Pancreas (tissue), 10 donors: ENCODE measurements at regions not wholly inside any gene's neighbourhood (a gene's known extent, or its start where the extent isn't known, plus 50 kb on each side); places are given as distances from the start of the nearest gene placed in this dataset.
A peak's percentile ranks its signal among the peaks of the same experiment; 100 is the strongest.

Source experiments
- ATAC-seq, 4 donors: fragments of 200-7000 bp; cut with Tn5 transposase; one replicate each; pipeline versions ENCODE4 v1.8.0 to v1.9.1; 2020; ENCODE audit warnings: mild to moderate bottlenecking in 4 of 4, moderate library complexity in 4 of 4
- DNase-seq, 6 donors: peaks; one replicate each; pipeline ENCODE4 v3.0.0-alpha.2; 2020
- FAIRE-seq: peaks from 2 replicates; lab custom pipeline; 2012; peaks lifted over from hg19 to GRCh38; lab: Jason Lieb, UNC
- H3K27ac ChIP-seq, 4 donors: fragments of 200-600 bp; sonication (generic); 1 replicate in 3 of 4; 2 replicates in 1 of 4; pipeline versions ENCODE4 v1.5.0 to v1.8.0; 2020
- H3K27me3 ChIP-seq, 4 donors: fragments of 200-600 bp; one replicate each; pipeline ENCODE4 v1.8.0; 2021
- H3K36me3 ChIP-seq, 3 donors: fragments of 200-600 bp; sonication (generic) in 1 of 3; one replicate each; pipeline versions ENCODE4 v1.5.0 to v1.8.0; 2020 to 2021
- H3K4me1 ChIP-seq, 3 donors: fragments of 200-600 bp; one replicate each; pipeline ENCODE4 v1.8.0; 2021
- H3K4me3 ChIP-seq, 4 donors: fragments of 200-600 bp; sonication (generic) in 2 of 4; one replicate each; pipeline versions ENCODE4 v1.5.0 to v1.8.0; 2020 to 2021
- H3K9me3 ChIP-seq, 4 donors: fragments of 200-600 bp; one replicate each; pipeline ENCODE4 v1.8.0; 2021
- WGBS, 2 donors: extraction: QIAGEN DNeasy Blood & Tissue Kit; methylation state at CpG; one replicate each; pipeline ENCODE4 v1.1.7; 2013; 5-methylcytosine and 5-hydroxymethylcytosine counted together
- intact Hi-C, 3 donors: fragments of 100-400 bp; cut with DNase I; formaldehyde crosslinking; loops; one replicate each; pipeline versions ENCODE4 v1.11.1 to v1.14.2; 2022
- TF ChIP-seq, protein P1 (sequence below), 4 donors: fragments of 200-600 bp; sonication (generic) in 3 of 4; IDR thresholded peaks; one replicate each; pipeline versions ENCODE4 v1.5.0 to v1.8.0; 2021; ENCODE audit warnings: antibody characterized with exemption in 4 of 4
- donor health status: healthy with polysubstance abuse.
- donor health status: DM: no; HTN: no; CAD: no; lungs with moderate emphysema.
- donor health status: DM: no; HTN: no; CAD: no.
- donor health status: control.
- donor health status: control.
- donor health status: Bipolar disorder and iron deficiency.
- donor health status: DM: yes; HTN: yes; CAD: no.
- donor health status: DM: no; HTN: no; CAD: no.
- donor health status: DM: no; HTN: no; CAD: no.
- donor health status: DM: yes; HTN: yes; CAD: no.

- no peak for FAIRE-seq
- DNase-seq, result no peak
- Histone ChIP-seq H3K4me3 (no peak overlapping the region), H3K27ac (no peak overlapping the region), H3K27me3 (no peaks in the 10 kb centered on the region), H3K36me3 (no peaks in the 10 kb centered on the region), H3K4me1 (no peaks in the 10 kb centered on the region), H3K9me3 (no peaks in the 10 kb centered on the region)
- peak in 2 of 4 donors; percentile 48 to 55 for ATAC-seq
- WGBS, 2 donors, result 31 to 33% methylated on average over 3 of the region's 3 CpGs
- TF ChIP-seq, protein P1, sequence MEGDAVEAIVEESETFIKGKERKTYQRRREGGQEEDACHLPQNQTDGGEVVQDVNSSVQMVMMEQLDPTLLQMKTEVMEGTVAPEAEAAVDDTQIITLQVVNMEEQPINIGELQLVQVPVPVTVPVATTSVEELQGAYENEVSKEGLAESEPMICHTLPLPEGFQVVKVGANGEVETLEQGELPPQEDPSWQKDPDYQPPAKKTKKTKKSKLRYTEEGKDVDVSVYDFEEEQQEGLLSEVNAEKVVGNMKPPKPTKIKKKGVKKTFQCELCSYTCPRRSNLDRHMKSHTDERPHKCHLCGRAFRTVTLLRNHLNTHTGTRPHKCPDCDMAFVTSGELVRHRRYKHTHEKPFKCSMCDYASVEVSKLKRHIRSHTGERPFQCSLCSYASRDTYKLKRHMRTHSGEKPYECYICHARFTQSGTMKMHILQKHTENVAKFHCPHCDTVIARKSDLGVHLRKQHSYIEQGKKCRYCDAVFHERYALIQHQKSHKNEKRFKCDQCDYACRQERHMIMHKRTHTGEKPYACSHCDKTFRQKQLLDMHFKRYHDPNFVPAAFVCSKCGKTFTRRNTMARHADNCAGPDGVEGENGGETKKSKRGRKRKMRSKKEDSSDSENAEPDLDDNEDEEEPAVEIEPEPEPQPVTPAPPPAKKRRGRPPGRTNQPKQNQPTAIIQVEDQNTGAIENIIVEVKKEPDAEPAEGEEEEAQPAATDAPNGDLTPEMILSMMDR (IDR thresholded peaks at IDR 0.05), result no peak
- intact Hi-C loops, result no loop called here
Measured at GRCh38 chr10:109411917-109412316, 511.4 kb downstream of the XPNPEP1 start.

DNA sequence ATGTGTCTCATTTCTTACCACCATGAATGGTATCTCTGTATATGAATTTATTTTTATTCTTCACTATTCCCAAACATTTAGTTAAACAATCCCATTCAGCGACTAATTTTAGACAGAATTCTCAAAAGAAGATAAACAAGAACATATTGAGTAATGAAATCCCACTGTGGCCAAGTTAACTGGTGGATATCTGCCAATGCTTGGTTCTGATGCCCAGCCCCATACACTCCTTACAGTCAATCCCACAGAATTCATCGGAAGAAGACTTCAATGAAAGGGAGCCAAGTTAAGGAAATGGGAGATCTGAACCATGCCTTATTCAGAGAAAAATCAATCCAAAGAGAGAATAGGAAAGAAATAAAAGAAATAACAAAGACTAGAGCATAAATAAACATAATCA, 518.0 kb downstream of the XPNPEP1 start:
- Histone ChIP-seq H3K27ac (no peak overlapping the region), H3K4me3 (no peak overlapping the region), H3K27me3 (no peaks in the 10 kb centered on the region), H3K36me3 (no peaks in the 10 kb centered on the region), H3K9me3 (no peaks in the 10 kb centered on the region), H3K4me1 (no peaks in the 10 kb centered on the region)
- ATAC-seq (no peak), DNase-seq (no peak), FAIRE-seq (no peak)
- WGBS, 2 donors, result 82 to 91% methylated on average over 2 of the region's 2 CpGs
- intact Hi-C loops, result no loop called here
- TF ChIP-seq, protein P1 (IDR thresholded peaks at IDR 0.05), result no peak

- no peak for FAIRE-seq
- H3K4me1 ChIP-seq, result no peaks in the 10 kb centered on the region
- ATAC-seq, result no peak
- intact Hi-C loops, result no loop called here
- TF ChIP-seq, protein P1 (IDR thresholded peaks at IDR 0.05), result no peak
- no peaks in the 10 kb centered on the region for H3K9me3 ChIP-seq
- no peak for DNase-seq
- no peaks in the 10 kb centered on the region for H3K27me3 ChIP-seq
- 45 to 65% methylated on average over 2 of the region's 2 CpGs for WGBS, 2 donors
- no peak overlapping the region for H3K4me3 ChIP-seq
- no peaks in the 10 kb centered on the region for H3K36me3 ChIP-seq
- no peak overlapping the region for H3K27ac ChIP-seq
Measured at GRCh38 chr10:109403551-109403950, 519.8 kb downstream of the XPNPEP1 start.

GRCh38 chr10:109393425-109393824, 529.9 kb downstream of the XPNPEP1 start:
- H3K9me3 ChIP-seq, result no peaks in the 10 kb centered on the region
- H3K27me3 ChIP-seq, result no peaks in the 10 kb centered on the region
- no peak overlapping the region for H3K27ac ChIP-seq
- FAIRE-seq, result no peak
- no peaks in the 10 kb centered on the region for H3K36me3 ChIP-seq
- H3K4me3 ChIP-seq, result no peak overlapping the region
- 30 to 34% methylated on average over 3 of the region's 3 CpGs for WGBS, 2 donors
- DNase-seq, result no peak
- H3K4me1 ChIP-seq, result no peaks in the 10 kb centered on the region
- intact Hi-C loops, result no loop called here
- ATAC-seq, result no peak
- TF ChIP-seq, protein P1 (IDR thresholded peaks at IDR 0.05), result no peak

DNA sequence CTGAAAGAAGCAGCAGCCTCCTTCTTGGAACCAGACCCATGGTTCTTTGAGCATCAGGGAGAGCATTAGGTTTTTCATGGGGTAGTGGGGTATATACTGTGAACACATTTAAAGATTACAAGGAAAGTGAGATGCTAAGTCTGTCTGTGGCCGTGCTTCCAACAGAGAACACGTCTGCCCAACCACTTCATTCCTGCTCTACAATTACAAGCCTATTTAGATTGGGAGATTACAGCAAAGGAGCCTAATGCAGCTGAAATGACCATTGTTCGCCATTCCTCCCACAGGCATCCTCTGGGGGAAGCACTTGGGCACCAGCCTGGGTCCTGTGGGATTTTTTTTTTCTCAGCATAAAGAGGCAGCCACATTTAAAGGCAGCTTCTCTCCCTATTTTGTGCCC, 536.4 kb downstream of the XPNPEP1 start:
- WGBS, 2 donors, result 44 to 69% methylated on average over 3 of the region's 3 CpGs
- intact Hi-C loops, result no loop called here
- H3K4me1 ChIP-seq, result no peaks in the 10 kb centered on the region
- no peak for DNase-seq
- no peak overlapping the region for H3K27ac ChIP-seq
- no peak overlapping the region for H3K4me3 ChIP-seq
- FAIRE-seq, result no peak
- TF ChIP-seq, protein P1 (IDR thresholded peaks at IDR 0.05), result no peak
- no peak for ATAC-seq
- H3K9me3 ChIP-seq, result no peaks in the 10 kb centered on the region
- no peaks in the 10 kb centered on the region for H3K36me3 ChIP-seq
- H3K27me3 ChIP-seq, result no peaks in the 10 kb centered on the region
